ENCODE measurements at regions not wholly inside any gene's neighbourhood (a gene's known extent, or its start where the extent isn't known, plus 50 kb on each side); places are given as distances from the start of the nearest gene placed in this dataset.

DNA sequence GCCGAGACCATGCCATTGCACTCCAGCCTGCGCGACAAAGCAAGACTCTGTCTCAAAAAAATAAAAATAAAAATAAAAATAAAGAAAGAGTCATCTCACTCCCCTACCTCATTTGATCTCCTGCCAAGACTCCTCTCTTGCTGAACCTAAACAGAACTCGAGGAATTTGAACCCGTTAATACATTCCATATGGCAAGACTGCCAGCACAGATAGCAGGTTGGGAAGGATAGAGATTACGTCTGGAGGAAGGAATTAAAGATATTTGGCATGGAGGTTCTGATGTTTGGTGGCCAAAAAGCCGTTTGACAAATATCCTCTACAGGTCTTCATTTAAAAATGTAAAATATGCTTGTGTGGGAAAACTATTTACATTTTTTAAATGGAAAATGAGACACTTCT lies 549.6 kb downstream of the HTR7 start:
- TF ChIP-seq, protein P1, sequence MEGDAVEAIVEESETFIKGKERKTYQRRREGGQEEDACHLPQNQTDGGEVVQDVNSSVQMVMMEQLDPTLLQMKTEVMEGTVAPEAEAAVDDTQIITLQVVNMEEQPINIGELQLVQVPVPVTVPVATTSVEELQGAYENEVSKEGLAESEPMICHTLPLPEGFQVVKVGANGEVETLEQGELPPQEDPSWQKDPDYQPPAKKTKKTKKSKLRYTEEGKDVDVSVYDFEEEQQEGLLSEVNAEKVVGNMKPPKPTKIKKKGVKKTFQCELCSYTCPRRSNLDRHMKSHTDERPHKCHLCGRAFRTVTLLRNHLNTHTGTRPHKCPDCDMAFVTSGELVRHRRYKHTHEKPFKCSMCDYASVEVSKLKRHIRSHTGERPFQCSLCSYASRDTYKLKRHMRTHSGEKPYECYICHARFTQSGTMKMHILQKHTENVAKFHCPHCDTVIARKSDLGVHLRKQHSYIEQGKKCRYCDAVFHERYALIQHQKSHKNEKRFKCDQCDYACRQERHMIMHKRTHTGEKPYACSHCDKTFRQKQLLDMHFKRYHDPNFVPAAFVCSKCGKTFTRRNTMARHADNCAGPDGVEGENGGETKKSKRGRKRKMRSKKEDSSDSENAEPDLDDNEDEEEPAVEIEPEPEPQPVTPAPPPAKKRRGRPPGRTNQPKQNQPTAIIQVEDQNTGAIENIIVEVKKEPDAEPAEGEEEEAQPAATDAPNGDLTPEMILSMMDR (IDR thresholded peaks at IDR 0.05), result no peak
- TF ChIP-seq, protein P2, sequence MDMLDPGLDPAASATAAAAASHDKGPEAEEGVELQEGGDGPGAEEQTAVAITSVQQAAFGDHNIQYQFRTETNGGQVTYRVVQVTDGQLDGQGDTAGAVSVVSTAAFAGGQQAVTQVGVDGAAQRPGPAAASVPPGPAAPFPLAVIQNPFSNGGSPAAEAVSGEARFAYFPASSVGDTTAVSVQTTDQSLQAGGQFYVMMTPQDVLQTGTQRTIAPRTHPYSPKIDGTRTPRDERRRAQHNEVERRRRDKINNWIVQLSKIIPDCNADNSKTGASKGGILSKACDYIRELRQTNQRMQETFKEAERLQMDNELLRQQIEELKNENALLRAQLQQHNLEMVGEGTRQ (IDR thresholded peaks at IDR 0.05), result no peak
- TF ChIP-seq POLR2A (IDR thresholded peaks at IDR 0.05; ENCODE audit: low read length) (no peak), CHD4 (IDR thresholded peaks at IDR 0.05; ENCODE audit: borderline replicate concordance) (no peak), MAZ (IDR thresholded peaks at IDR 0.05; ENCODE audit: borderline replicate concordance, low read depth, low read length) (no peak)
- TF ChIP-seq, protein P3, sequence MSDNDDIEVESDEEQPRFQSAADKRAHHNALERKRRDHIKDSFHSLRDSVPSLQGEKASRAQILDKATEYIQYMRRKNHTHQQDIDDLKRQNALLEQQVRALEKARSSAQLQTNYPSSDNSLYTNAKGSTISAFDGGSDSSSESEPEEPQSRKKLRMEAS (IDR thresholded peaks at IDR 0.05), result no peak
